SU-DHL-6 (cell line): ENCODE measurements at regions not wholly inside any gene's neighbourhood (a gene's known extent, or its start where the extent isn't known, plus 50 kb on each side); places are given as distances from the start of the nearest gene placed in this dataset.

ENCODE experiments used
- H2AFZ ChIP-seq: fragments of 200-600 bp; sonication (generic); 2 replicates; pipeline ENCODE4 v1.6.1; 2014; ENCODE audit warnings: low read depth, mild to moderate bottlenecking, moderate library complexity, mixed read lengths, antibody characterized with exemption, low read length; ENCODE audit not compliant: severe bottlenecking
- H3F3A ChIP-seq: fragments of 200-600 bp; shearing (Covaris generic); 2 replicates; pipeline ENCODE4 v1.6.0; 2016; ENCODE audit warnings: antibody characterized with exemption, mild to moderate bottlenecking; ENCODE audit not compliant: insufficient read depth
- H3K27ac ChIP-seq: fragments of 200-600 bp; sonication (generic); 2 replicates; pipeline ENCODE4 v1.5.1; 2016; ENCODE audit warnings: low read depth, mild to moderate bottlenecking, low read length, moderate library complexity, mixed read lengths
- H3K27me3 ChIP-seq: fragments of 200-600 bp; sonication (generic), shearing (Covaris generic); 2 replicates; pipeline ENCODE4 v1.6.0; 2014; ENCODE audit warnings: mild to moderate bottlenecking, low read length
- H3K36me3 ChIP-seq: fragments of 200-600 bp; sonication (generic); 2 replicates; pipeline ENCODE4 v1.6.1; 2014; ENCODE audit warnings: mild to moderate bottlenecking, low read length, mixed read lengths
- H3K4me2 ChIP-seq: fragments of 300-600, 200-600 bp; shearing (Covaris generic), sonication (generic); 2 replicates; pipeline ENCODE4 v1.6.0; 2014; ENCODE audit warnings: low read length, low read depth, mild to moderate bottlenecking; ENCODE audit not compliant: poor library complexity, severe bottlenecking
- H3K4me3 ChIP-seq: fragments of 200-600 bp; sonication (generic); 2 replicates; pipeline ENCODE4 v1.5.1; 2014; ENCODE audit warnings: antibody characterized with exemption, low read length, mild to moderate bottlenecking, mixed read lengths; ENCODE audit not compliant: insufficient read depth, poor library complexity, severe bottlenecking
- H3K79me2 ChIP-seq: fragments of 200-600 bp; sonication (generic); 2 replicates; pipeline ENCODE4 v1.6.1; 2014; ENCODE audit warnings: mild to moderate bottlenecking, low read length, moderate library complexity; ENCODE audit not compliant: insufficient read depth
- H3K9ac ChIP-seq: fragments of 200-600 bp; sonication (generic); 2 replicates; pipeline ENCODE4 v1.7.0; 2014; ENCODE audit warnings: mild to moderate bottlenecking, low read length
- H3K9me2 ChIP-seq: fragments of 200-600 bp; sonication (generic); replicated peaks from 2 replicates; pipeline ENCODE4 v1.6.1; 2014; ENCODE audit warnings: low read length; ENCODE audit not compliant: insufficient read depth
- H3K9me3 ChIP-seq: fragments of 200-600 bp; sonication (generic); 2 replicates; pipeline ENCODE4 v1.6.1; 2014; ENCODE audit warnings: low read length, mixed read lengths; ENCODE audit not compliant: insufficient read depth
- H4K20me1 ChIP-seq: fragments of 200-600 bp; sonication (generic); 2 replicates; pipeline ENCODE4 v1.6.1; 2014; ENCODE audit warnings: low read depth, mild to moderate bottlenecking, antibody characterized with exemption, low read length, moderate library complexity, mixed read lengths
- CTCF ChIP-seq: fragments of 200-600 bp; sonication (generic); IDR thresholded peaks from one replicate; pipeline ENCODE4 v1.5.1; 2017; ENCODE audit warnings: antibody characterized with exemption, mild to moderate bottlenecking, low read length, moderate library complexity; ENCODE audit not compliant: insufficient read depth, poor library complexity, severe bottlenecking
- EZH2phosphoT487 ChIP-seq: fragments of 200-600 bp; sonication (generic), shearing (Covaris generic); conservative IDR thresholded peaks from 2 replicates; pipeline ENCODE4 v1.6.1; 2018; ENCODE audit warnings: mild to moderate bottlenecking, antibody characterized with exemption, low read length, moderate library complexity, mixed read lengths

DNA sequence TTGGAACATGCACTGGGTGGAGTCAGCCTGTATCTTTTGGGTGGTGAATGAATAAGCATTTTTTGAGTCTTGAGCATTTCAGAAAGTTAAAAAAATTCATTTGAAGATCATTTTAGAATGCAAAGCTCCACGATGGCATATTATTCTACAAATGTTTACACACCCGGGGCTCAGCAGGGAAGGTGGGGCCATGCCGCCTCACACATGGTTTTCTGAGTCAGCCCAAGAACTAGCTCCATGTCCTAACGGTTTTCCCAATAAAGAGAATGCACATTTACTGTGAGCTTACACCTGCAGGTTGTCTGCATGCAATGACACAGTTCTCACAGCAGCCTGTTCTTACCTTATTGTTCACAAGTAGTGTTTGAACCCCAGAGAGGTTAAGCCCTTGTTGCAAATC, 670.3 kb downstream of the GALR1 start:
- Histone ChIP-seq H4K20me1 (no peaks in the 10 kb centered on the region), H3K27me3 (no peaks in the 10 kb centered on the region; the same call in 1 of the 2 replicates), H3K79me2 (no peaks in the 10 kb centered on the region), H2AFZ (no peak overlapping the region), H3F3A (no peaks in the 10 kb centered on the region), H3K9me3 (no peaks in the 10 kb centered on the region), H3K36me3 (no peaks in the 10 kb centered on the region), H3K4me2 (no peak overlapping the region), H3K9ac (no peak overlapping the region), H3K4me3 (no peak overlapping the region), H3K27ac (no peak overlapping the region), H3K9me2 (no peaks in the 10 kb centered on the region)
- no peak for TF ChIP-seq EZH2phosphoT487
- no peak for TF ChIP-seq CTCF

- no peak overlapping the region for H2AFZ ChIP-seq
- H3K9ac ChIP-seq, result no peak overlapping the region
- H3K27ac ChIP-seq, result no peak overlapping the region
- TF ChIP-seq EZH2phosphoT487 (no peak), CTCF (no peak)
- 0 out of 2 replicates have a peak, but pooled peaks cover 5% of the 10 kb centered on the region for H3K9me3 ChIP-seq
- H4K20me1 ChIP-seq, result no peaks in the 10 kb centered on the region
- no peak overlapping the region for H3K4me2 ChIP-seq
- no peaks in the 10 kb centered on the region for H3K79me2 ChIP-seq
- no peaks in the 10 kb centered on the region for H3K9me2 ChIP-seq
- no peak overlapping the region for H3K4me3 ChIP-seq
- no peaks in the 10 kb centered on the region for H3K27me3 ChIP-seq
- no peaks in the 10 kb centered on the region for H3F3A ChIP-seq
- no peaks in the 10 kb centered on the region for H3K36me3 ChIP-seq
Measured at GRCh38 chr18:77935342-77935741, 685.7 kb downstream of the GALR1 start.

DNA sequence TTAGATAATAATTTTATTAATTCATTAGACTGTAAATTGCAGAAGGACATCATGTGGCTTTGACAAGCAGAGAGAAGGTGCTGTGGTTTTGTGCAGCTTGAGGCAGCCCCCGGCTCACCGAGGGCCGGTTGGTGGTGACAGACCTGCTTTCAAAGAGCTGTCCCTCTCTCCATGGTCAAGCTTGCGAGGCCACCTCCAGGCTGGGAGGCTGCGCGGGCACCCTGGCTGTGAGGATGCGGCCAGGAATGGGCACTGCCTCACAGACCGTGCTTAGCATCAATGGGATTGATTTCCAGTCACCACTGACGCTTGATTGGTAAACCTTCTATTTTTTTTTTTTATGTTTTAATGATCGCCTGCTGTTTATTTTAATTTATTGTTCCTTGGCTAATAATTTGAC, 690.9 kb downstream of the GALR1 start:
- no peaks in the 10 kb centered on the region for H3K27me3 ChIP-seq
- H3K9ac ChIP-seq, result no peak overlapping the region
- no peak for TF ChIP-seq EZH2phosphoT487
- no peaks in the 10 kb centered on the region for H3K79me2 ChIP-seq
- no peak overlapping the region for H2AFZ ChIP-seq
- H3K27ac ChIP-seq, result no peak overlapping the region
- no peaks in the 10 kb centered on the region for H3K9me2 ChIP-seq
- H4K20me1 ChIP-seq, result no peaks in the 10 kb centered on the region
- H3K4me2 ChIP-seq, result no peak overlapping the region
- H3K36me3 ChIP-seq, result no peaks in the 10 kb centered on the region
- no peaks in the 10 kb centered on the region for H3F3A ChIP-seq
- H3K4me3 ChIP-seq, result no peak overlapping the region
- 0 out of 2 replicates have a peak, but pooled peaks cover 2% of the 10 kb centered on the region for H3K9me3 ChIP-seq

DNA sequence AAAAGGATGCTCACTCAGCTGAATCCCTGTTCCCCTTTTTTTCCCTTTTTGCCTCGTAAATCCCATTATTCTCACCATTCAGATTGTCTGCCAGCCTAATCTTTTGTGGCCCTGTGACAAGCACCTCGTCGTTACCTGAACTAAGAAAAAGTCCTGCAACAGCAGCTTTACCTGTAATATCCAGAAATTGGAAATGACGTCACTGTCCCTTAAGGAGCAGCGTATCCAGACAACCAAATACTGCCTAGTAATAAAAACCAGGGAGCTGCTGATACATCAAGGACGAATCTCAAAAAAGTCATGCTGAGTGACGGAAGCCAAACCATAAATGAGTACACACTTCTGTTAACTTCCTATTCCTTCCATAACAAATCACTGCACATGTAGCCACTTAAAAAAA, 694.9 kb downstream of the GALR1 start:
- H3K27ac ChIP-seq, result no peak overlapping the region
- no peak overlapping the region for H2AFZ ChIP-seq
- H4K20me1 ChIP-seq, result no peaks in the 10 kb centered on the region
- TF ChIP-seq EZH2phosphoT487 (no peak), CTCF (no peak)
- H3K4me3 ChIP-seq, result no peak overlapping the region
- H3K4me2 ChIP-seq, result no peak overlapping the region
- H3K79me2 ChIP-seq, result no peaks in the 10 kb centered on the region
- H3F3A ChIP-seq, result no peaks in the 10 kb centered on the region
- no peaks in the 10 kb centered on the region for H3K36me3 ChIP-seq
- no peak overlapping the region for H3K9ac ChIP-seq
- H3K9me3 ChIP-seq, result no peaks in the 10 kb centered on the region
- no peaks in the 10 kb centered on the region for H3K9me2 ChIP-seq
- no peaks in the 10 kb centered on the region for H3K27me3 ChIP-seq
